ENCODE measurements at regions not wholly inside any gene's neighbourhood (a gene's known extent, or its start where the extent isn't known, plus 50 kb on each side); places are given as distances from the start of the nearest gene placed in this dataset.

- no peak for TF ChIP-seq HDAC2 (IDR thresholded peaks at IDR 0.05; ENCODE audit: borderline replicate concordance in 1 of 2, low read depth in 2 of 2, low read length in 2 of 2)
- TF ChIP-seq RXRA (IDR thresholded peaks at IDR 0.05; ENCODE audit: insufficient read depth, low read depth, low read length): no peak
- 0 out of 2 replicates have a peak, but pooled peaks have one; percentile 8 for TF ChIP-seq CREB1 (IDR thresholded peaks at IDR 0.05)
- TF ChIP-seq SUZ12 (IDR thresholded peaks at IDR 0.05; ENCODE audit: low read length): peak; percentile 52; the same call in 1 of the 2 replicates
- TF ChIP-seq SIX5 (IDR thresholded peaks at IDR 0.05; ENCODE audit: low read depth, low read length): no peak
- no peak for TF ChIP-seq ZNF274 (IDR thresholded peaks at IDR 0.05; ENCODE audit: borderline replicate concordance, extremely low read depth, low read length)
- no peak for TF ChIP-seq CBX5 (IDR thresholded peaks at IDR 0.05; ENCODE audit: low read depth, low read length)
- TF ChIP-seq PHF8 (conservative IDR thresholded peaks at IDR 0.05; ENCODE audit: low read depth, low read length): no peak; the same call in none of the 2 replicates
- no peak for TF ChIP-seq JUND (IDR thresholded peaks at IDR 0.05; ENCODE audit: low read length)
- TF ChIP-seq POLR2A (IDR thresholded peaks at IDR 0.05; ENCODE audit: control extremely low read depth in 1 of 2, low read depth in 2 of 2, low read length in 2 of 2): no peak
- no peak for TF ChIP-seq SP2 (IDR thresholded peaks at IDR 0.05; ENCODE audit: low read length)
- no peak for TF ChIP-seq TAF1 (IDR thresholded peaks at IDR 0.05; ENCODE audit: low read depth, low read length)
- no peak for TF ChIP-seq KDM5A (IDR thresholded peaks at IDR 0.05; ENCODE audit: low read length)
- TF ChIP-seq KDM4A (IDR thresholded peaks at IDR 0.05; ENCODE audit: low read depth, low read length, severe bottlenecking): peak; percentile 87
- no peak for TF ChIP-seq RNF2 (IDR thresholded peaks at IDR 0.05; ENCODE audit: borderline replicate concordance, low read depth, low read length, missing control alignments, poor library complexity, severe bottlenecking)
- no peak for TF ChIP-seq SRF (IDR thresholded peaks at IDR 0.05; ENCODE audit: low read depth, low read length)
- no peak for TF ChIP-seq SIRT6 (IDR thresholded peaks at IDR 0.05; ENCODE audit: low read length)
- TF ChIP-seq E2F6 (IDR thresholded peaks at IDR 0.05): 0 out of 2 replicates have a peak, but pooled peaks have one; percentile 2
- no peak for TF ChIP-seq SAP30 (IDR thresholded peaks at IDR 0.05; ENCODE audit: insufficient read depth, insufficient replicate concordance, low read length)
- TF ChIP-seq CBX8 (IDR thresholded peaks at IDR 0.05; ENCODE audit: borderline replicate concordance, low read depth, low read length): no peak
- TF ChIP-seq SIN3A (conservative IDR thresholded peaks at IDR 0.05 in 1 of 2, IDR thresholded peaks at IDR 0.05 in 1 of 2; ENCODE audit: low read depth in 1 of 2, low read length in 2 of 2): no peak
- TF ChIP-seq MAX (IDR thresholded peaks at IDR 0.05): no peak
- TF ChIP-seq GABPA (IDR thresholded peaks at IDR 0.05; ENCODE audit: borderline replicate concordance, insufficient read depth, low read length): no peak
Measured at GRCh38 chr10:21173802-21174714, 276.9 kb upstream of the NEBL start (continued).
